CD14-positive monocyte (primary cell): ENCODE measurements at regions not wholly inside any gene's neighbourhood (a gene's known extent, or its start where the extent isn't known, plus 50 kb on each side); places are given as distances from the start of the nearest gene placed in this dataset.

Source experiments
- DNase-seq, 3 donors: peaks; one replicate each; pipeline ENCODE4 v3.0.0-alpha.2; 2011 to 2022
- H2AFZ ChIP-seq: 2 replicates; pipeline ENCODE4 v1.6.0; 2012; ENCODE audit warnings: mild to moderate bottlenecking, low read depth, low read length, inconsistent platforms; ENCODE audit not compliant: insufficient read depth, poor library complexity, severe bottlenecking
- H3K27ac ChIP-seq, 2 donors: 1 replicate in 1 of 2; 2 replicates in 1 of 2; pipeline ENCODE4 v1.5.1; 2012 to 2013; ENCODE audit warnings: low read length in 2 of 2, control low read depth in 1 of 2, inconsistent platforms in 1 of 2, low read depth in 1 of 2, mild to moderate bottlenecking in 1 of 2
- H3K27me3 ChIP-seq, 2 donors: one replicate each; pipeline versions ENCODE4 v1.6.0 to v1.6.1; 2011 to 2013; ENCODE audit warnings: low read length in 2 of 2; ENCODE audit not compliant: control insufficient read depth in 2 of 2, insufficient read depth in 2 of 2
- H3K36me3 ChIP-seq, 2 donors: replicated peaks in 1 of 2; 1 replicate in 1 of 2; 2 replicates in 1 of 2; pipeline versions ENCODE4 v1.5.1 to v1.6.1; 2012 to 2013; ENCODE audit warnings: low read length in 2 of 2, control low read depth in 1 of 2, inconsistent platforms in 1 of 2, mild to moderate bottlenecking in 1 of 2; ENCODE audit not compliant: insufficient read depth in 2 of 2, control insufficient read depth in 1 of 2
- H3K4me1 ChIP-seq, 2 donors: 1 replicate in 1 of 2; 2 replicates in 1 of 2; pipeline versions ENCODE4 v1.5.1 to v1.6.1; 2012 to 2013; ENCODE audit warnings: low read length in 2 of 2, control low read depth in 1 of 2, inconsistent platforms in 1 of 2, mild to moderate bottlenecking in 1 of 2, moderate library complexity in 1 of 2; ENCODE audit not compliant: insufficient read depth in 2 of 2, control insufficient read depth in 1 of 2
- H3K4me2 ChIP-seq: replicated peaks from 2 replicates; pipeline ENCODE3; 2012; ENCODE audit warnings: low read length, moderate library complexity, mild to moderate bottlenecking; ENCODE audit not compliant: poor library complexity, severe bottlenecking; ENCODE audit errors: extremely low read depth
- H3K4me3 ChIP-seq, 3 experiments: fragments of 200-600 bp in 1 of 3; sonication (generic) in 1 of 3; replicated peaks in 1 of 3; 1 replicate in 2 of 3; 2 replicates in 1 of 3; pipeline ENCODE4 v1.5.1; 2011 to 2013; ENCODE audit warnings: low read length in 3 of 3, mild to moderate bottlenecking in 3 of 3, control low read depth in 2 of 3, low read depth in 2 of 3, inconsistent platforms in 1 of 3, moderate library complexity in 1 of 3
- H3K79me2 ChIP-seq: 2 replicates; pipeline ENCODE4 v1.6.0; 2012; ENCODE audit warnings: mild to moderate bottlenecking, control low read depth, inconsistent platforms, low read length, moderate library complexity; ENCODE audit not compliant: insufficient read depth
- H3K9ac ChIP-seq: 2 replicates; pipeline ENCODE4 v1.6.0; 2017; ENCODE audit warnings: low read length, mild to moderate bottlenecking; ENCODE audit not compliant: insufficient read depth, poor library complexity, severe bottlenecking
- H3K9me3 ChIP-seq, 2 donors: replicated peaks in 1 of 2; 1 replicate in 1 of 2; 2 replicates in 1 of 2; pipeline versions ENCODE4 v1.5.1 to v1.6.1; 2012 to 2013; ENCODE audit warnings: low read length in 2 of 2, control low read depth in 1 of 2; ENCODE audit not compliant: control insufficient read depth in 1 of 2, insufficient read depth in 1 of 2
- H4K20me1 ChIP-seq: 2 replicates; pipeline ENCODE4 v1.6.0; 2012; ENCODE audit warnings: mild to moderate bottlenecking, low read length, control low read depth, moderate library complexity; ENCODE audit not compliant: insufficient read depth
- H3K27ac Mint-ChIP-seq, 7 donors: one replicate each; pipeline ENCODE4 v1.8.0; 2020; ENCODE audit warnings: mild to moderate bottlenecking in 7 of 7, mixed read lengths in 7 of 7, moderate library complexity in 6 of 7, inconsistent platforms in 2 of 7
- H3K27me3 Mint-ChIP-seq, 3 donors: one replicate each; pipeline ENCODE4 v1.8.0; 2021 to 2022; ENCODE audit warnings: low read depth in 3 of 3, mild to moderate bottlenecking in 3 of 3, mixed read lengths in 3 of 3, moderate library complexity in 3 of 3, inconsistent platforms in 1 of 3
- H3K36me3 Mint-ChIP-seq, 2 donors: one replicate each; pipeline ENCODE4 v1.8.0; 2020; ENCODE audit warnings: mixed read lengths in 2 of 2, inconsistent platforms in 1 of 2, mild to moderate bottlenecking in 1 of 2
- H3K4me1 Mint-ChIP-seq: one replicate; pipeline ENCODE4 v1.8.0; 2020; ENCODE audit warnings: mild to moderate bottlenecking, mixed read lengths
- H3K4me3 Mint-ChIP-seq, 2 donors: one replicate each; pipeline ENCODE4 v1.8.0; 2020; ENCODE audit warnings: mild to moderate bottlenecking in 2 of 2, mixed read lengths in 2 of 2, moderate library complexity in 1 of 2
- H3K9me3 Mint-ChIP-seq, 7 donors: one replicate each; pipeline ENCODE4 v1.8.0; 2020 to 2022; ENCODE audit warnings: mixed read lengths in 7 of 7, mild to moderate bottlenecking in 6 of 7, moderate library complexity in 6 of 7, inconsistent platforms in 2 of 7
- WGBS: methylation state at CpG from one replicate; pipeline ENCODE4 v1.1.5; 2013; ENCODE audit warnings: missing lambda C conversion rate; ENCODE audit not compliant: insufficient coverage; 5-methylcytosine and 5-hydroxymethylcytosine counted together
- intact Hi-C, 2 donors: fragments of 100-400 bp; cut with micrococcal nuclease; formaldehyde crosslinking; loops; one replicate each; pipeline versions ENCODE4 v1.15.0 to v1.15.1; 2023
- TF ChIP-seq, protein P1 (sequence below): fragments of 200-600 bp; IDR thresholded peaks from one replicate; pipeline ENCODE4 v1.8.0; 2022; ENCODE audit warnings: antibody characterized with exemption, mild to moderate bottlenecking

DNA sequence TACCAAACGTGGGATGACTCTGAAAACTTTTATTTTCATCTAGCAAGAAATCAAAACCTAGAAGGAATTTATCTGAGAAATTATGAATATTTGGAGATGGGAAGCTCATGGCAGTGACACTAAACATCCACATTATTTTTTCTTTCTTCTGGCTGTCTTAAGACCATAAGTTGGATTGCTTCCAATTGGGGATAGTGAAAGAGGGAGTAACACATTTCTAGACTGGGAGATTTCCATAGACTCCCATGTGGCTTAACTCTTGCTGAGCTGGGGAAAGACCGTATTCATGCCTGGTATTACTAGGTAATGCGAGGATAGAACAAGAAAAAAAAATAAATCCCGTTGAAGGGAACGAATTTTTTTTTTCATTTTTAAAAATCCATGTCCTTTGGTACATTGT lies 120.0 kb downstream of the UTRN start:
- H3K27ac ChIP-seq: no peak overlapping the region
- peaks cover 0 to 3% (median 0%) of the 10 kb centered on the region in 7 donors for H3K9me3 Mint-ChIP-seq
- H3K4me3 Mint-ChIP-seq: no peak overlapping the region
- H3K27me3 ChIP-seq: no peaks in the 10 kb centered on the region
- H3K9me3 ChIP-seq: no peaks in the 10 kb centered on the region
- peaks cover 83% of the 10 kb centered on the region for H4K20me1 ChIP-seq
- DNase-seq: no peak
- no peak overlapping the region for H2AFZ ChIP-seq
- peaks cover 2% of the 10 kb centered on the region for H3K4me1 Mint-ChIP-seq
- H3K4me3 ChIP-seq: no peak overlapping the region
- peaks cover 95% of the 10 kb centered on the region for H3K79me2 ChIP-seq
- WGBS: no CpG with 5 or more reads among the region's 5 CpGs
- H3K27ac Mint-ChIP-seq: no peak overlapping the region
- H3K9ac ChIP-seq: no peak overlapping the region
- H3K4me1 ChIP-seq: no peaks in the 10 kb centered on the region
- peaks cover 3 to 31% of the 10 kb centered on the region in 2 donors for H3K36me3 ChIP-seq
- H3K4me2 ChIP-seq: no peak overlapping the region
- intact Hi-C loops: loop anchor here in 1 of 2 donors (10.0 kb wide), 1 partner anchor 120 kb away; the partner anchor contains the start of gene UTRN
- no peaks in the 10 kb centered on the region for H3K27me3 Mint-ChIP-seq
- H3K36me3 Mint-ChIP-seq: peaks cover 31 to 35% of the 10 kb centered on the region in 2 donors
- TF ChIP-seq, protein P1, sequence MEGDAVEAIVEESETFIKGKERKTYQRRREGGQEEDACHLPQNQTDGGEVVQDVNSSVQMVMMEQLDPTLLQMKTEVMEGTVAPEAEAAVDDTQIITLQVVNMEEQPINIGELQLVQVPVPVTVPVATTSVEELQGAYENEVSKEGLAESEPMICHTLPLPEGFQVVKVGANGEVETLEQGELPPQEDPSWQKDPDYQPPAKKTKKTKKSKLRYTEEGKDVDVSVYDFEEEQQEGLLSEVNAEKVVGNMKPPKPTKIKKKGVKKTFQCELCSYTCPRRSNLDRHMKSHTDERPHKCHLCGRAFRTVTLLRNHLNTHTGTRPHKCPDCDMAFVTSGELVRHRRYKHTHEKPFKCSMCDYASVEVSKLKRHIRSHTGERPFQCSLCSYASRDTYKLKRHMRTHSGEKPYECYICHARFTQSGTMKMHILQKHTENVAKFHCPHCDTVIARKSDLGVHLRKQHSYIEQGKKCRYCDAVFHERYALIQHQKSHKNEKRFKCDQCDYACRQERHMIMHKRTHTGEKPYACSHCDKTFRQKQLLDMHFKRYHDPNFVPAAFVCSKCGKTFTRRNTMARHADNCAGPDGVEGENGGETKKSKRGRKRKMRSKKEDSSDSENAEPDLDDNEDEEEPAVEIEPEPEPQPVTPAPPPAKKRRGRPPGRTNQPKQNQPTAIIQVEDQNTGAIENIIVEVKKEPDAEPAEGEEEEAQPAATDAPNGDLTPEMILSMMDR: no peak

- peaks cover 0 to 3% (median 0%) of the 10 kb centered on the region in 7 donors for H3K9me3 Mint-ChIP-seq
- no peak overlapping the region for H3K9ac ChIP-seq
- intact Hi-C loops: loop anchor here in 1 of 2 donors (10.0 kb wide), 1 partner anchor 122 kb away; the partner anchor contains the start of gene UTRN
- no peaks in the 10 kb centered on the region for H3K27me3 ChIP-seq
- no peak overlapping the region for H2AFZ ChIP-seq
- no peak for DNase-seq
- H3K4me1 ChIP-seq: no peaks in the 10 kb centered on the region
- no peak overlapping the region for H3K4me3 Mint-ChIP-seq
- H3K36me3 Mint-ChIP-seq: peaks cover 31 to 36% of the 10 kb centered on the region in 2 donors
- H3K27ac Mint-ChIP-seq: peak overlapping the region in 3 of 7 donors; percentile 21 to 71 (median 35)
- H3K4me1 Mint-ChIP-seq: peaks cover 6% of the 10 kb centered on the region
- H3K9me3 ChIP-seq: no peaks in the 10 kb centered on the region
- H3K27ac ChIP-seq: no peak overlapping the region
- H3K4me2 ChIP-seq: no peak overlapping the region
- no peaks in the 10 kb centered on the region for H3K27me3 Mint-ChIP-seq
- H4K20me1 ChIP-seq: peaks cover 90% of the 10 kb centered on the region
- H3K79me2 ChIP-seq: peaks cover 94% of the 10 kb centered on the region
- no peak overlapping the region for H3K4me3 ChIP-seq
- 58% methylated on average over 2 of the region's 3 CpGs for WGBS
- peaks cover 1 to 31% of the 10 kb centered on the region in 2 donors for H3K36me3 ChIP-seq
- TF ChIP-seq, protein P1: no peak
Measured at GRCh38 chr6:144406796-144407195, 121.7 kb downstream of the UTRN start.
